Putamen (tissue), 1 donor: ENCODE measurements at regions not wholly inside any gene's neighbourhood (a gene's known extent, or its start where the extent isn't known, plus 50 kb on each side); places are given as distances from the start of the nearest gene placed in this dataset.

Experiments
- DNase-seq: peaks from one replicate; pipeline ENCODE4 v3.0.0-alpha.2; 2016; ENCODE audit warnings: low spot score

- DNase-seq, result no peak
Observed at GRCh38 chr22:27344546-27344945, 457.0 kb downstream of the MN1 start.

- no peak for DNase-seq
Observed at GRCh38 chr22:27345691-27346090, 455.9 kb downstream of the MN1 start.

- DNase-seq, result no peak
Observed at GRCh38 chr22:27347951-27348350, 453.6 kb downstream of the MN1 start.

- no peak for DNase-seq
Observed at GRCh38 chr22:27348634-27349033, 452.9 kb downstream of the MN1 start.

- DNase-seq, result no peak
Observed at GRCh38 chr22:27349456-27349855, 452.1 kb downstream of the MN1 start.

- no peak for DNase-seq
Observed at GRCh38 chr22:27350306-27350705, 451.2 kb downstream of the MN1 start.

- DNase-seq, result no peak
Observed at GRCh38 chr22:27352426-27352825, 449.1 kb downstream of the MN1 start.

GRCh38 chr22:27358096-27358870, 443.3 kb downstream of the MN1 start:
- DNase-seq, result no peak

GRCh38 chr22:27370269-27370668, 431.3 kb downstream of the MN1 start:
- no peak for DNase-seq

- no peak for DNase-seq
Observed at GRCh38 chr22:27370987-27371386, 430.6 kb downstream of the MN1 start.

GRCh38 chr22:27372364-27372763, 429.2 kb downstream of the MN1 start:
- DNase-seq, result no peak

- no peak for DNase-seq
Observed at GRCh38 chr22:27372969-27373670, 428.4 kb downstream of the MN1 start.

GRCh38 chr22:27377501-27378295, 423.9 kb downstream of the MN1 start:
- DNase-seq, result no peak

GRCh38 chr22:27378311-27378800, 423.2 kb downstream of the MN1 start:
- DNase-seq, result no peak

GRCh38 chr22:27378995-27379394, 422.6 kb downstream of the MN1 start:
- DNase-seq, result no peak

GRCh38 chr22:27380855-27381254, 420.7 kb downstream of the MN1 start:
- DNase-seq, result no peak

GRCh38 chr22:27381552-27381951, 420.0 kb downstream of the MN1 start:
- no peak for DNase-seq

- DNase-seq, result no peak
Observed at GRCh38 chr22:27381960-27382742, 419.4 kb downstream of the MN1 start.

- DNase-seq, result no peak
Observed at GRCh38 chr22:27382947-27383346, 418.6 kb downstream of the MN1 start.

GRCh38 chr22:27383896-27384295, 417.7 kb downstream of the MN1 start:
- no peak for DNase-seq

GRCh38 chr22:27385261-27385998, 416.1 kb downstream of the MN1 start:
- DNase-seq, result no peak
